H1 (cell line): ENCODE measurements at regions not wholly inside any gene's neighbourhood (a gene's known extent, or its start where the extent isn't known, plus 50 kb on each side); places are given as distances from the start of the nearest gene placed in this dataset.

Source experiments
- CTCF ChIA-PET: fragments of 300-600 bp; sonication (Branson Sonifier 250); formaldehyde crosslinking; loops from one replicate; lab custom pipeline; 2021; ENCODE audit not compliant: partially characterized antibody; lab: Charles Lee
- POLR2A ChIA-PET: fragments of 300-600 bp; sonication (Branson Sonifier 250); formaldehyde crosslinking; loops from one replicate; lab custom pipeline; 2021; ENCODE audit warnings: inconsistent platforms; ENCODE audit not compliant: partially characterized antibody; lab: Charles Lee
- DNase-seq, 2 experiments: peaks; one replicate each; pipeline versions ENCODE4 v3.0.0 to v3.0.0-alpha.2; 2010 to 2022; ENCODE audit warnings: low spot score in 2 of 2, low read depth in 1 of 2, mixed read lengths in 1 of 2
- FAIRE-seq: peaks from 2 replicates; lab custom pipeline; 2011; peaks lifted over from hg19 to GRCh38; lab: Jason Lieb, UNC
- H2AFZ ChIP-seq: 2 replicates; pipeline ENCODE4 v1.8.1; 2012; ENCODE audit warnings: low read length, inconsistent platforms
- H2AK5ac ChIP-seq: 2 replicates; pipeline ENCODE4 v1.6.1; 2013; ENCODE audit warnings: low read depth, low read length
- H2BK120ac ChIP-seq: replicated peaks from 2 replicates; pipeline ENCODE3; 2013; ENCODE audit warnings: low read depth, low read length, inconsistent platforms
- H2BK12ac ChIP-seq: 2 replicates; pipeline ENCODE4 v1.6.1; 2013; ENCODE audit warnings: low read depth, low read length
- H2BK15ac ChIP-seq: 2 replicates; pipeline ENCODE4 v1.6.1; 2013; ENCODE audit warnings: low read length
- H2BK20ac ChIP-seq: 2 replicates; pipeline ENCODE4 v1.6.1; 2013; ENCODE audit warnings: low read length
- H2BK5ac ChIP-seq: 2 replicates; pipeline ENCODE4 v1.6.1; 2013; ENCODE audit warnings: low read depth, low read length
- H3K14ac ChIP-seq: 2 replicates; pipeline ENCODE4 v1.6.1; 2013; ENCODE audit warnings: inconsistent platforms; ENCODE audit not compliant: insufficient read length
- H3K18ac ChIP-seq: 2 replicates; pipeline ENCODE4 v1.6.1; 2013; ENCODE audit warnings: low read length; ENCODE audit errors: extremely low read depth
- H3K23ac ChIP-seq: 2 replicates; pipeline ENCODE4 v1.6.1; 2013; ENCODE audit warnings: inconsistent platforms; ENCODE audit not compliant: insufficient read length
- H3K23me2 ChIP-seq: 2 replicates; pipeline ENCODE4 v1.6.1; 2013; ENCODE audit warnings: low read depth, low read length
- H3K27ac ChIP-seq: 2 replicates; pipeline ENCODE4 v1.6.1; 2011; ENCODE audit warnings: low read depth, low read length, inconsistent platforms
- H3K27me3 ChIP-seq, 4 experiments: replicated peaks in 1 of 4; 1 replicate in 1 of 4; 2 replicates in 3 of 4; pipeline versions ENCODE4 v1.6.1 to v1.8.1; 2011 to 2013; ENCODE audit warnings: low read length in 3 of 4, mild to moderate bottlenecking in 3 of 4, inconsistent platforms in 2 of 4, mixed read lengths in 2 of 4, moderate library complexity in 1 of 4; ENCODE audit not compliant: control insufficient read depth in 3 of 4, insufficient read depth in 3 of 4; ENCODE audit errors: extremely low read depth in 1 of 4
- H3K36me3 ChIP-seq, 4 experiments: 2 replicates each; pipeline versions ENCODE4 v1.6.1 to v1.8.1; 2011 to 2013; ENCODE audit warnings: mild to moderate bottlenecking in 4 of 4, low read length in 3 of 4, moderate library complexity in 2 of 4, control low read depth in 1 of 4, inconsistent platforms in 1 of 4; ENCODE audit not compliant: insufficient read depth in 4 of 4, control insufficient read depth in 2 of 4
- H3K4ac ChIP-seq: replicated peaks from 2 replicates; pipeline ENCODE3; 2013; ENCODE audit warnings: low read length, low read depth, mixed read lengths, inconsistent platforms; ENCODE audit not compliant: insufficient read length
- H3K4me1 ChIP-seq, 4 experiments: replicated peaks in 1 of 4; 1 replicate in 1 of 4; 2 replicates in 3 of 4; pipeline versions ENCODE4 v1.6.1 to v1.8.1; 2011 to 2013; ENCODE audit warnings: low read length in 3 of 4, inconsistent platforms in 2 of 4, mixed read lengths in 1 of 4; ENCODE audit not compliant: insufficient read depth in 4 of 4, control insufficient read depth in 3 of 4
- H3K4me2 ChIP-seq, 2 experiments: 2 replicates each; pipeline versions ENCODE4 v1.6.1 to v1.8.1; 2011 to 2013; ENCODE audit warnings: low read depth in 2 of 2, low read length in 2 of 2, control low read depth in 1 of 2, inconsistent platforms in 1 of 2, mild to moderate bottlenecking in 1 of 2; ENCODE audit not compliant: insufficient read depth in 1 of 2
- H3K4me3 ChIP-seq, 4 experiments: fragments of 200-600, 300-600 bp in 1 of 4; sonication (generic), shearing (Covaris generic), sonication (Bioruptor Twin) in 1 of 4; 2 replicates each; pipeline versions ENCODE4 v1.5.1 to v1.8.1; 2011 to 2016; ENCODE audit warnings: low read length in 4 of 4, low read depth in 3 of 4, control low read depth in 2 of 4, inconsistent platforms in 2 of 4, mild to moderate bottlenecking in 2 of 4, mixed read lengths in 1 of 4, moderate library complexity in 1 of 4; ENCODE audit not compliant: insufficient read depth in 2 of 4; ENCODE audit errors: extremely low read depth in 1 of 4
- H3K56ac ChIP-seq: replicated peaks from 2 replicates; pipeline ENCODE3; 2013; ENCODE audit warnings: low read depth, mild to moderate bottlenecking, mixed read lengths, low read length, inconsistent platforms; ENCODE audit not compliant: insufficient read length
- H3K79me1 ChIP-seq: 2 replicates; pipeline ENCODE4 v1.6.1; 2013; ENCODE audit warnings: low read depth, low read length, control low read depth
- H3K79me2 ChIP-seq, 2 experiments: 2 replicates each; pipeline versions ENCODE4 v1.6.1 to v1.8.1; 2012 to 2013; ENCODE audit warnings: low read length in 2 of 2, mild to moderate bottlenecking in 2 of 2, inconsistent platforms in 1 of 2; ENCODE audit not compliant: insufficient read depth in 2 of 2, control insufficient read depth in 1 of 2
- H3K9ac ChIP-seq, 4 experiments: replicated peaks in 1 of 4; 1 replicate in 1 of 4; 2 replicates in 3 of 4; pipeline versions ENCODE4 v1.6.1 to v1.8.1; 2011 to 2013; ENCODE audit warnings: low read depth in 3 of 4, low read length in 3 of 4, control low read depth in 2 of 4, mild to moderate bottlenecking in 2 of 4, moderate library complexity in 2 of 4, inconsistent platforms in 1 of 4; ENCODE audit errors: extremely low read depth in 1 of 4
- H3K9me3 ChIP-seq, 2 experiments: 2 replicates each; pipeline versions ENCODE4 v1.6.1 to v1.8.1; 2012 to 2013; ENCODE audit warnings: mild to moderate bottlenecking in 2 of 2, moderate library complexity in 2 of 2, control low read depth in 1 of 2, inconsistent platforms in 1 of 2, low read depth in 1 of 2, low read length in 1 of 2, mixed read lengths in 1 of 2; ENCODE audit not compliant: insufficient read depth in 2 of 2
- H4K20me1 ChIP-seq, 2 experiments: replicated peaks in 1 of 2; 2 replicates each; pipeline versions ENCODE3 to v1.8.1; 2011 to 2013; ENCODE audit warnings: inconsistent platforms in 2 of 2, low read length in 2 of 2, mild to moderate bottlenecking in 1 of 2; ENCODE audit not compliant: insufficient read depth in 2 of 2, control insufficient read depth in 1 of 2
- H4K5ac ChIP-seq: 2 replicates; pipeline ENCODE4 v1.6.1; 2013; ENCODE audit warnings: low read length, low read depth, mixed read lengths, inconsistent platforms; ENCODE audit not compliant: insufficient read length
- H4K8ac ChIP-seq: 2 replicates; pipeline ENCODE4 v1.8.0; 2013; ENCODE audit warnings: mild to moderate bottlenecking, moderate library complexity, low read length, inconsistent platforms; ENCODE audit not compliant: insufficient read depth; ENCODE audit errors: extremely low read depth
- H4K91ac ChIP-seq: replicated peaks from 2 replicates; pipeline ENCODE3; 2013; ENCODE audit warnings: low read length, mixed read lengths, inconsistent platforms; ENCODE audit not compliant: insufficient read length
- BCL11A ChIP-seq, 2 experiments: IDR thresholded peaks; one replicate each; pipeline ENCODE4 v1.6.1; 2011; ENCODE audit warnings: low read depth in 2 of 2, low read length in 2 of 2, mild to moderate bottlenecking in 2 of 2
- CBX8 ChIP-seq: fragments of 300-800, 300-1000 bp; sonication (generic); IDR thresholded peaks from 2 replicates; pipeline ENCODE4 v1.7.1; 2016; ENCODE audit warnings: low read depth, low read length, borderline replicate concordance
- FOSL1 ChIP-seq: IDR thresholded peaks from 2 replicates; pipeline ENCODE4 v1.6.1; 2011; ENCODE audit warnings: mild to moderate bottlenecking, low read depth, low read length, moderate library complexity; ENCODE audit not compliant: insufficient read depth
- HDAC2 ChIP-seq, 2 experiments: fragments of 300-600 bp in 1 of 2; sonication (generic) in 1 of 2; IDR thresholded peaks; 2 replicates each; pipeline ENCODE4 v1.6.1; 2011 to 2012; ENCODE audit warnings: low read depth in 2 of 2, low read length in 2 of 2, mild to moderate bottlenecking in 2 of 2, moderate library complexity in 2 of 2, borderline replicate concordance in 1 of 2, inconsistent platforms in 1 of 2
- HDAC6 ChIP-seq: IDR thresholded peaks from one replicate; pipeline ENCODE4 v1.7.1; 2012; ENCODE audit warnings: low read depth, mild to moderate bottlenecking, inconsistent platforms, low read length, moderate library complexity
- JUND ChIP-seq: IDR thresholded peaks from 2 replicates; pipeline ENCODE4 v1.6.1; 2011; ENCODE audit warnings: mild to moderate bottlenecking, improper control_type of control experiment, low read length
- NRF1 ChIP-seq: IDR thresholded peaks from 2 replicates; pipeline ENCODE4 v1.6.1; 2011; ENCODE audit warnings: mild to moderate bottlenecking, low read depth, low read length, improper control_type of control experiment
- RNF2 ChIP-seq: fragments of 200-900, 300-1000 bp; sonication (generic); IDR thresholded peaks from 2 replicates; pipeline ENCODE4 v1.7.1; 2016; ENCODE audit warnings: borderline replicate concordance, low read depth, mild to moderate bottlenecking, antibody characterized with exemption, low read length; ENCODE audit not compliant: poor library complexity, severe bottlenecking; ENCODE audit errors: missing control alignments
- SP2 ChIP-seq: IDR thresholded peaks from 2 replicates; pipeline ENCODE4 v1.6.1; 2012; ENCODE audit warnings: mild to moderate bottlenecking, low read length, inconsistent platforms
- ZNF274 ChIP-seq: IDR thresholded peaks from 2 replicates; pipeline ENCODE4 v1.7.0; 2012; ENCODE audit warnings: low read length, borderline replicate concordance; ENCODE audit errors: extremely low read depth
- WGBS, 2 experiments: shearing (Covaris generic) in 1 of 2; methylation state at CpG; one replicate each; pipeline versions ENCODE4 v1.1.6 to v1.1.7; 2013 to 2015; ENCODE audit warnings: low lambda C conversion rate in 2 of 2, mixed read lengths in 2 of 2, inconsistent platforms in 1 of 2, low coverage in 1 of 2, missing lambda C conversion rate in 1 of 2; ENCODE audit not compliant: insufficient replicate concordance in 2 of 2, insufficient coverage in 1 of 2, insufficient read length in 1 of 2; ENCODE audit errors: extremely low coverage in 1 of 2, missing lambda C conversion rate in 1 of 2; 5-methylcytosine and 5-hydroxymethylcytosine counted together

- no peaks in the 10 kb centered on the region for H3K79me1 ChIP-seq
- no peak overlapping the region for H2BK120ac ChIP-seq
- no peak overlapping the region for H3K56ac ChIP-seq
- no peak overlapping the region for H3K23ac ChIP-seq
- no peak overlapping the region for H3K9ac ChIP-seq
- DNase-seq (no peak), FAIRE-seq (no peak)
- no peaks in the 10 kb centered on the region for H3K27me3 ChIP-seq
- H3K4me3 ChIP-seq = no peak overlapping the region
- H2BK12ac ChIP-seq = no peak overlapping the region
- H2BK20ac ChIP-seq = no peak overlapping the region
- H3K14ac ChIP-seq = no peak overlapping the region
- TF ChIP-seq FOSL1 (no peak), HDAC6 (no peak), CBX8 (no peak), ZNF274 (no peak), NRF1 (no peak), JUND (no peak), BCL11A (IDR thresholded peaks at IDR 0.05; ENCODE audit: low read depth in 2 of 2, low read length in 2 of 2) (no peak), RNF2 (no peak), HDAC2 (IDR thresholded peaks at IDR 0.05; ENCODE audit: borderline replicate concordance in 1 of 2, low read depth in 2 of 2, low read length in 2 of 2) (no peak), SP2 (no peak)
- no peak overlapping the region for H4K91ac ChIP-seq
- no peaks in the 10 kb centered on the region for H3K9me3 ChIP-seq
- no peaks in the 10 kb centered on the region for H3K79me2 ChIP-seq
- H2BK5ac ChIP-seq = no peak overlapping the region
- H4K8ac ChIP-seq = no peak overlapping the region
- no peak overlapping the region for H3K18ac ChIP-seq
- POLR2A ChIA-PET = no interaction called here
- CTCF ChIA-PET = interaction anchor here (1.2 to 1.8 kb wide), 2 partner anchors 92 to 371 kb away, joined by 3 read pairs; no protein-coding TSS in a partner anchor
- H4K5ac ChIP-seq = no peak overlapping the region
- H3K36me3 ChIP-seq = no peaks in the 10 kb centered on the region
- no peak overlapping the region for H3K4ac ChIP-seq
- no peak overlapping the region for H3K27ac ChIP-seq
- 91% methylated on average over 3 of the region's 3 CpGs; no CpG with 5 or more reads in 1 of the 2 experiments for WGBS, 2 experiments
- no peak overlapping the region for H2AFZ ChIP-seq
- H2AK5ac ChIP-seq = no peak overlapping the region
- H2BK15ac ChIP-seq = no peak overlapping the region
- H3K4me1 ChIP-seq = 0 out of 7 replicates have a peak, but pooled peaks cover 0 to 3% (median 0%) of the 10 kb centered on the region in 4 experiments
- H3K23me2 ChIP-seq = no peaks in the 10 kb centered on the region
- no peak overlapping the region for H3K4me2 ChIP-seq
- H4K20me1 ChIP-seq = no peaks in the 10 kb centered on the region
Measured at GRCh38 chr2:41027095-41027494, 575.2 kb upstream of the SLC8A1 start.
